ELF-1 (cell line): ENCODE measurements at regions not wholly inside any gene's neighbourhood (a gene's known extent, or its start where the extent isn't known, plus 50 kb on each side); places are given as distances from the start of the nearest gene placed in this dataset.

Experiments used
- DNase-seq: peaks from one replicate; pipeline ENCODE4 v3.0.0-alpha.2; 2016; ENCODE audit warnings: low read depth, low spot score

- DNase-seq: no peak
Measured at GRCh38 chr6:123747515-123747914, 56.1 kb upstream of the NKAIN2 start.

DNA sequence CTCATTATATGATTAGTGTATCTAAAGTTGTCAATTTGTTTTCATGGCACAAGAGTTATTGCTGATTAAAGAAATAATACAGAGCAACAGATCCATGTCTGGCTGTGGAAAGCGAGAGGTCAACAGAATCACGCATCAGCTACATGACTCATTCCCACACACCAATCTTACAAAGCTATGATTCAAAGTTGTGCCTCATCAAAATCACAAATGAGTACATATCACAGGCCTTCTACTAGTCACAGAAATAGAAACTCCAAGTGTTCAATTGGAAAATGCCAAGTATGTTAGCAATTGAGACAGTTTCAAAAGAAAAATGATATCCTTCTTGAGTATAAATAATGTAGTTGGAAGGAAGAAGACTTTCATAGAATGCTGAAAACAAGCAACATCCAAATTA lies 57.8 kb upstream of the NKAIN2 start:
- no peak for DNase-seq

GRCh38 chr6:123744840-123745239 lies 58.8 kb upstream of the NKAIN2 start:
- DNase-seq: no peak

DNA sequence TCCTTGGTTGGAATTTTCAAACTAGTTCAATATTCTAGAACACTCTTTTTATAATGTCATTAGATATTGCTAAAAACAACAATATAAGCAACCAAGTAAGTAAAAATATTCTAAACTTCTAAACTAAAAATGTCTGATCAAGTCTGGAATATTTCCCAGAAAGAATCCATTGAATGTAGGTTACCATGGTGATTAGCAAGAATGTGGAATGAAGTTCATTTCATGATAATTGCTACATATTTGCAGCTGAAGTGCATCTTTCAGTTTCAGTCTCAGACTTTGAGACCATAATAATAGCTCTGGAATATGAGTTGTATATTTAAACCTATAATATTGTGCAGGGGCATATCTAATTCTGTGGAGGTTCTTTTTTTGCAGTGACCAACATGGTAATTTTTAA lies 61.0 kb upstream of the NKAIN2 start:
- DNase-seq: no peak

GRCh38 chr6:123733180-123733579 lies 70.5 kb upstream of the NKAIN2 start:
- no peak for DNase-seq

DNA sequence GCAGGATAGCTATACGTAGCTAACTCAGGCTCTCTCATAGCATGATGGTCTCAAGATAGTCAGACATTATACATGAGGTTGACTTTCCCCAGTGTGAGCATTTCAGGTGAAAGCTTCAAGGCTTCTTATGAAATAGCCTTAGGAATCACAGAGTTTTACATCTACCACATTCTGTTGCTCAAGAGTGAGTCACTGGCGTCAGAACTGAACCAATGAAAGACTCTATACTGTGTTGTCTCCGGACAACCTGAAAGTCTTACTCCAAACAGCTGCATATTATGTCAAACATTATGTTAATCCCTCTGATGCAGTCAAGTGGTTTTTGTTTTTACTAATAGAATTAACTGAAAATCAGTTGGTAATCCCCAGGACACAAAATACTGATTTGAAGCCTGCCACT lies 79.8 kb upstream of the TRDN start:
- no peak for DNase-seq

GRCh38 chr6:123715006-123715863 lies 78.5 kb upstream of the TRDN start:
- peak; percentile 3 for DNase-seq

DNA sequence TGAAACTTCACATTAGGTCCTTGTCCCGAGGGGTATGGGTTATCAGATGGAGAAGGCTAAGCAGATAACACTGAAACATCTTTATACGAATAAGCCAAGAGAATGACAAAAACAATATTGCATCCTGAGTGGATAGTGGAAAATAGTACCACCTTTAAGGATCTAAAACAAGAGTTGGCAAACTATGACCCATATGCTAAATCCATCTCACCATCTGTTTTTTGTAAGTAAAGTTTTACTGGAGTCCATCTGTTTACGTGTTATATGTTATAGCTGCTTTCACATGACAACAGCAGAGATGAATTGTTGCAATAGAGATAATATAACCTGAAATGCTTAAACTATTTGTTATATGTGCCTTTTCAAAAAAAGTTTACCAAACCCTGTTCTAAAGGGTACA lies 76.1 kb upstream of the TRDN start:
- no peak for DNase-seq

DNA sequence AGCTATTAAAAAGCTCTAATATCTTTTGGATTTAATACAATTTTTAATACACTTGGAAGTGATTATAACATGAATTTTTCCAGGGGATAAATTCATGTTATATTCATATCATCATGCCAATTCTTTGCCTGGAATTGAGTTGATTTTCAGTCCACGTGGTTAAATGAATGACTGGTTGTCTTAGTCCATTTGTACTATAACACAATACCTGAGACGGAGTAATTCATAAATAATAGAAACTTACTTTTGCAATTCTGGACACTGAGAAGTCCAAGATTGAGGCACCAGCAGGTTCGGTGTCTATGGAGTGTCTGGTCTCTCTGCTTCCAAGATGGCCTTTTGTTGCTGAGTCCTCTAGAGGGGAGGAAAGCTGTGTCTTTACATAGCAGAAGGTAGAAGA lies 66.2 kb upstream of the TRDN start:
- no peak for DNase-seq

DNA sequence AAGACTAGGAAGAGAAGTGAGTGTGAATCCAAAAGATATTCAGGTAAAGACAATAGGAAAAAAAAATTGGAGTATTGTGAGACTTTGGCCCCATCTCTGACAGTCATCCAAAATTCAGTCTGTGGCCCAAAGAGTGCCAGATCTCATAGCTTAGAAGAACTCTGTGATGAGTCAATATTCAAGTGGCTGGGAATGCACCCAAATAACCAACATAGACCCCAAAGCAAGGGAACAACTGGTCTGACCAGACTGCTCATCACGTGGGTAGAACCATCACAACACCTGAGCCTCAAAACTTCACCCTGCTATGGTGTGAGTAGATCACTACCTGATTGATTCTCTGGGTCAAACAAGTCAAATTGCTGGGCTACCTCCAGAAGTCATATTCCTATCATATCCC lies 51.1 kb upstream of the TRDN start:
- no peak for DNase-seq
